SH-SY5Y (cell line): ENCODE measurements at regions not wholly inside any gene's neighbourhood (a gene's known extent, or its start where the extent isn't known, plus 50 kb on each side); places are given as distances from the start of the nearest gene placed in this dataset.

Experiments used
- GATA2 ChIP-seq: IDR thresholded peaks from 2 replicates; pipeline ENCODE4 v1.6.1; 2011; ENCODE audit warnings: mild to moderate bottlenecking, low read depth, low read length
- GATA3 ChIP-seq: IDR thresholded peaks from 2 replicates; pipeline ENCODE4 v1.6.1; 2011; ENCODE audit warnings: low read depth, mild to moderate bottlenecking, low read length, moderate library complexity

DNA sequence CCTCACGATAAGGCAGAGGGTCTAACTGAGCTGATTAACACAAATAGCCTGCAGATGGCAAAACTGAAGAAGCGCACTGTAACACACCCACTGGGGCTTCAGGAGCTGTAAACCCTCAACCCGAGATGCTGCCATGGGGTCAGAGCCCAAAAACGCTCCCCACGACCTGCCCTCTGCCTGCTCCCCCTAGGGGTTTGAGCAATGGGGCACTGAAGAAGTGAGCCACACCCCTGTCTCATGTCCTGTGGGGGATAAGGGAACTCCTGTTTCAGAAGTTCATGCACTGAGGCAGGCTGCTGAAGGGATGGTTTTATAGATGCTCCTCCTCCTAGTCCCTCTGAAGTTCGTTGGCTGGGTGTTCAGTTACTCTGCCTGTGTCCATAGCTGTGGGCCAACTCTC is 105.9 kb upstream of the CELF4 start:
- TF ChIP-seq GATA3 (no peak), GATA2 (no peak)
